BJ (cell line): ENCODE measurements at regions not wholly inside any gene's neighbourhood (a gene's known extent, or its start where the extent isn't known, plus 50 kb on each side); places are given as distances from the start of the nearest gene placed in this dataset.

Source experiments
- CTCF ChIA-PET: fragments of 350-600 bp; formaldehyde crosslinking; extraction: SDS; loops from one replicate; lab custom pipeline; 2021; ENCODE audit warnings: antibody characterized with exemption, inconsistent platforms; lab: Yijun Ruan, JAX
- POLR2A ChIA-PET: fragments of 300-600 bp; sonication (Branson Sonifier 250); formaldehyde crosslinking; extraction: SDS; loops from one replicate; lab custom pipeline; 2021; ENCODE audit warnings: antibody characterized with exemption; lab: Charles Lee
- DNase-seq: peaks from one replicate; pipeline ENCODE4 v3.0.0-alpha.2; 2011; ENCODE audit warnings: low read depth
- H3K27me3 ChIP-seq: 2 replicates; pipeline ENCODE4 v1.6.0; 2011; ENCODE audit warnings: low read length; ENCODE audit not compliant: control insufficient read depth, insufficient read depth
- H3K36me3 ChIP-seq: 2 replicates; pipeline ENCODE4 v1.5.1; 2011; ENCODE audit warnings: low read length; ENCODE audit not compliant: control insufficient read depth, insufficient read depth
- H3K4me3 ChIP-seq: 2 replicates; pipeline ENCODE4 v1.5.1; 2011; ENCODE audit warnings: low read depth, mild to moderate bottlenecking, control low read depth, low read length
- CTCF ChIP-seq: IDR thresholded peaks from 2 replicates; pipeline ENCODE4 v1.5.1; 2011; ENCODE audit warnings: low read depth, mild to moderate bottlenecking, control low read depth, inconsistent platforms, low read length, moderate library complexity; ENCODE audit not compliant: insufficient read depth

GRCh38 chr22:22128440-22128839 lies 116.1 kb upstream of the VPREB1 start:
- Histone ChIP-seq H3K27me3 (no peaks in the 10 kb centered on the region), H3K4me3 (no peak overlapping the region), H3K36me3 (no peaks in the 10 kb centered on the region)
- CTCF ChIA-PET, result no interaction called here
- DNase-seq, result no peak
- POLR2A ChIA-PET, result no interaction called here
- TF ChIP-seq CTCF, result no peak

- TF ChIP-seq CTCF, result no peak
- no peak for DNase-seq
- ChIA-PET CTCF (interaction anchor here (0.9 kb wide), 1 partner anchor 10 kb away, joined by 3 read pairs; no protein-coding TSS in a partner anchor), POLR2A (no interaction called here)
- no peaks in the 10 kb centered on the region for H3K27me3 ChIP-seq
- no peak overlapping the region for H3K4me3 ChIP-seq
- H3K36me3 ChIP-seq, result no peaks in the 10 kb centered on the region
Observed at GRCh38 chr22:22127100-22127499, 117.5 kb upstream of the VPREB1 start.

GRCh38 chr22:22125579-22126468 lies 118.8 kb upstream of the VPREB1 start:
- DNase-seq, result no peak
- TF ChIP-seq CTCF, result no peak
- Histone ChIP-seq H3K27me3 (no peaks in the 10 kb centered on the region), H3K36me3 (no peaks in the 10 kb centered on the region), H3K4me3 (no peak overlapping the region)
- ChIA-PET CTCF (no interaction called here), POLR2A (no interaction called here)

GRCh38 chr22:22125028-22125578 lies 119.5 kb upstream of the VPREB1 start:
- POLR2A ChIA-PET, result no interaction called here
- no peaks in the 10 kb centered on the region for H3K36me3 ChIP-seq
- DNase-seq, result no peak
- H3K4me3 ChIP-seq, result no peak overlapping the region
- no peaks in the 10 kb centered on the region for H3K27me3 ChIP-seq
- no peak for TF ChIP-seq CTCF
- CTCF ChIA-PET, result no interaction called here

- H3K36me3 ChIP-seq, result no peaks in the 10 kb centered on the region
- no peak overlapping the region for H3K4me3 ChIP-seq
- no peak for DNase-seq
- ChIA-PET POLR2A (no interaction called here), CTCF (no interaction called here)
- no peak for TF ChIP-seq CTCF
- H3K27me3 ChIP-seq, result no peaks in the 10 kb centered on the region
Observed at GRCh38 chr22:22124374-22124773, 120.2 kb upstream of the VPREB1 start.
